Kidney epithelial cell (primary cell): ENCODE measurements at regions not wholly inside any gene's neighbourhood (a gene's known extent, or its start where the extent isn't known, plus 50 kb on each side); places are given as distances from the start of the nearest gene placed in this dataset.

Source experiments
- DNase-seq: peaks from one replicate; pipeline ENCODE4 v3.0.0-alpha.2; 2010; ENCODE audit warnings: low read depth
- H3K27me3 ChIP-seq: 2 replicates; pipeline ENCODE4 v1.6.0; 2011; ENCODE audit warnings: low read length; ENCODE audit not compliant: control insufficient read depth, insufficient read depth
- H3K36me3 ChIP-seq: 2 replicates; pipeline ENCODE4 v1.5.1; 2011; ENCODE audit warnings: low read length; ENCODE audit not compliant: control insufficient read depth, insufficient read depth
- H3K4me3 ChIP-seq: 2 replicates; pipeline ENCODE4 v1.5.1; 2011; ENCODE audit warnings: low read depth, mild to moderate bottlenecking, control low read depth, low read length
- TF ChIP-seq, protein P1 (sequence below): IDR thresholded peaks from 2 replicates; pipeline ENCODE4 v1.5.1; 2011; ENCODE audit warnings: mild to moderate bottlenecking, moderate library complexity, low read length, control low read depth, inconsistent platforms; ENCODE audit not compliant: insufficient read depth, poor library complexity, severe bottlenecking

DNA sequence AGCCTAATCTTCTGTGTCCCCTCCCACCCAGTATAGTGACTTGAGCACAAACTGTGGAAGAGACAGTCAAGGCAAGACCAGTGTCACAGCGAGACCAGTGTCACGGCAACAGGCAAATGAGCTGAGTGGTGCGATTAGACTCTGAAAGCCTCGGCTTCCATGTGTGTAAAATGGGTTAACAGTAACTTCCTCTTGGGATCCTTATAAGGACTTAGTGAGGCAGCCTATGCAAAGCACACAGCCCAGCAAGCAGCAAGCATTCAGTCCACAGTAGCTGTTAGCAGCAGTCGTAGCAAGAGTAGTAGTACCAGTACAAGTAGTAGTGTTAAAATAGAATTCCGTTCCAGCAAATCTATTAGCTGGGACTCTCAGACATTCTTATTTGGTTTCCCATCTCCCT lies 334.1 kb downstream of the GABRB3 start:
- TF ChIP-seq, protein P1, sequence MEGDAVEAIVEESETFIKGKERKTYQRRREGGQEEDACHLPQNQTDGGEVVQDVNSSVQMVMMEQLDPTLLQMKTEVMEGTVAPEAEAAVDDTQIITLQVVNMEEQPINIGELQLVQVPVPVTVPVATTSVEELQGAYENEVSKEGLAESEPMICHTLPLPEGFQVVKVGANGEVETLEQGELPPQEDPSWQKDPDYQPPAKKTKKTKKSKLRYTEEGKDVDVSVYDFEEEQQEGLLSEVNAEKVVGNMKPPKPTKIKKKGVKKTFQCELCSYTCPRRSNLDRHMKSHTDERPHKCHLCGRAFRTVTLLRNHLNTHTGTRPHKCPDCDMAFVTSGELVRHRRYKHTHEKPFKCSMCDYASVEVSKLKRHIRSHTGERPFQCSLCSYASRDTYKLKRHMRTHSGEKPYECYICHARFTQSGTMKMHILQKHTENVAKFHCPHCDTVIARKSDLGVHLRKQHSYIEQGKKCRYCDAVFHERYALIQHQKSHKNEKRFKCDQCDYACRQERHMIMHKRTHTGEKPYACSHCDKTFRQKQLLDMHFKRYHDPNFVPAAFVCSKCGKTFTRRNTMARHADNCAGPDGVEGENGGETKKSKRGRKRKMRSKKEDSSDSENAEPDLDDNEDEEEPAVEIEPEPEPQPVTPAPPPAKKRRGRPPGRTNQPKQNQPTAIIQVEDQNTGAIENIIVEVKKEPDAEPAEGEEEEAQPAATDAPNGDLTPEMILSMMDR, result no peak
- no peaks in the 10 kb centered on the region for H3K36me3 ChIP-seq
- H3K4me3 ChIP-seq, result no peak overlapping the region
- H3K27me3 ChIP-seq, result no peaks in the 10 kb centered on the region
- DNase-seq, result no peak

DNA sequence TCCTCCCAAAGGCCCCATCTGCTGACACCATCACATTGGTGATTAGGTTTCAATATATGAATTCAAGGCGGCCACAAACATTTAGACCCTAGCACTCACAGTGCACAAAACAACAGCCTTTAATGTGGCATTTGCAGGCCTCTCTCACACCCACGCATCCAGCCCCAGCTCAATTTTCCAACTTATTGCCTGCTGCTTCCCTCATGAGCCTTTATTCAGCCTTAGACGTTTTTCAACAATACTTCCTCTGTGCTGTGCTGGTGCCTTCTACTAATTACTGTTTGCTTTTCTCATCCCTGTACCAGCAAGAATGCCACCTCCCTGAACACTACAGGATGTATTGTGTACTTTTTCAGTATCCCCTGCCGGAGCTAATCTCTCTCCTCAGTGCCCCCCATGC lies 334.6 kb downstream of the GABRB3 start:
- H3K4me3 ChIP-seq, result no peak overlapping the region
- no peaks in the 10 kb centered on the region for H3K36me3 ChIP-seq
- TF ChIP-seq, protein P1, result no peak
- no peaks in the 10 kb centered on the region for H3K27me3 ChIP-seq
- DNase-seq, result no peak

DNA sequence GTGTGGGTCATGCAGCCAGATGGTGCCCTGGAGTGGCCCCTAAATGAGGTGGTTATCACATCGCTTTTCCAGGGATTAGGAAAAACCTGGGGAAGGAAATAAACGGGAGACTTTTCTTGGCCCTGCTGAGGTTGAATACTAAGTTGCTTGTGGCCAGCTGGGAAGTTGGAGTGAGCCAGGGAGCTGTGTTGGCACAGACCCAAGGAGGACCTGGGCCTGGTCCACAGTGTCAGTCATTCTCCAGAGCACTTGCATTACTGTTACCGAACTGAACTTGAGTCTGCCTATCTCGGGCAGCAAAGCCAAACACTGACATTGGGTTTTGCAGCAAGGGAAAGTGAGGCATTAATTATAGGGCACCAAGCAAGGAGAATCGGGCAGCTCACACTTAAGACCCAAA lies 339.0 kb downstream of the GABRB3 start:
- TF ChIP-seq, protein P1, result no peak
- no peak for DNase-seq
- Histone ChIP-seq H3K36me3 (no peaks in the 10 kb centered on the region), H3K4me3 (no peak overlapping the region), H3K27me3 (no peaks in the 10 kb centered on the region)

DNA sequence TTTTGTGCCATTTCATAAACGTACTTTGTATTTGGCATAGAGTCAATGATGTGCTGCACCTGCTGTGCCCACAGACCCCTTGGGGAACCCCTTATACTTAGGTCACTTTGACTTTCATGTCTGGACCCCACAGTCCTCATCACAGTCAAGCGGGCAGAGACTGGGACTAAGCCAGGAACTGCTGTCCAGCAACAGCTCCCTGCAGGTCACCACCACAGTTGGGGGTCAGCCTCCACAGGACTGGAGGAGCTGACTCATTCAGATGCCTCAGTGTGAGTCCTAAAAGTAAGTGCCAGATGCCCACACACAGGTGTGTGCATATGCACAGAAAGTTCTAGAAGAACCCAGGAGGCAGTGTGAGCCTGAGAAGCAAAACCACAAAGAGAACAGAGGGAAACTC lies 339.8 kb downstream of the GABRB3 start:
- Histone ChIP-seq H3K36me3 (no peaks in the 10 kb centered on the region), H3K4me3 (no peak overlapping the region), H3K27me3 (no peaks in the 10 kb centered on the region)
- TF ChIP-seq, protein P1, result no peak
- no peak for DNase-seq

DNA sequence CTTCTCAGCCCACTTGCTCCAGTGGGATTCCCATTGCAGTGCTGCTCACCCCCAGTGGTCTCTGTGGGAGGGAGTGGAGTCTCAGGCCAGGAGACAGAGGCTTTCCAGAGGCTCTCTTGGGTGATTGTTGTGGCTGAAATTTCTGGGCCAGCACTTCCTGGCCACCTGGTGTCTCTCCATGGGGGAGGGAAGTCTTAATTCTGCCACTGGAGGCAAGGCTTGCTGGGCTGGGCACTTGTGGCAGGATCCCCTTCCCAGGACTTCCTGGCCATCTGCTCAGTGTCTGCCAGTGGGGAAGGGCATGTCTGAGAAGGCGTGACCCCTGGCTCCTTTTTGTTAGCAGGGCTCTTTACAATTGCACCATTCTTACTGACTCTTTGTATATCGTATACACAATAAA lies 351.8 kb downstream of the GABRB3 start:
- Histone ChIP-seq H3K36me3 (no peaks in the 10 kb centered on the region), H3K27me3 (no peaks in the 10 kb centered on the region), H3K4me3 (no peak overlapping the region)
- no peak for DNase-seq
- TF ChIP-seq, protein P1, result no peak

DNA sequence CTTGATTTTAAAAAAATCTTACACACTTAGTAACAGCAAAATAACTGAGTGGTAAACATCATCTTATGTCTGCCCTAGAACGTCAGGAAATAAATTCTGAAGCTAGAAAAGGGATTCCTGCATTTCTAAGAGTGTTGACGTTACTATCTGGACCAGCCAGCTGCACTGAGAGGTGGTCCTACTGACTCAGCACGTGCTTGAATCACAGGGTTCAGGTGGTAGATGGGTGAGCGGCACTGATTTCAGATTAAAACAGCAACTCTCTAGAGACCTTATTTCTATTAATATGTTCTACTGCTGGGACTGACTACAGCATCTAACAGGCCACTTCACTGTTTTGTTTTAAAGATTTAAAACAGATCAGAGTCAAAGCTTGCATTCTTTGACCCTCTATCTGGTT lies 377.2 kb downstream of the GABRB3 start:
- no peak for DNase-seq
- Histone ChIP-seq H3K27me3 (no peaks in the 10 kb centered on the region), H3K4me3 (no peak overlapping the region), H3K36me3 (no peaks in the 10 kb centered on the region)
- TF ChIP-seq, protein P1, result no peak
